Keratinocyte (primary cell): ENCODE measurements at regions not wholly inside any gene's neighbourhood (a gene's known extent, or its start where the extent isn't known, plus 50 kb on each side); places are given as distances from the start of the nearest gene placed in this dataset.

ENCODE experiments used
- DNase-seq: peaks from one replicate; pipeline ENCODE4 v3.0.0-alpha.2; 2011; ENCODE audit warnings: low read depth, missing footprints, low spot score
- FAIRE-seq: peaks from 2 replicates; lab custom pipeline; 2011; peaks lifted over from hg19 to GRCh38; lab: Jason Lieb, UNC
- H2AFZ ChIP-seq: 2 replicates; pipeline ENCODE4 v1.6.0; 2012; ENCODE audit warnings: low read length, control low read depth, inconsistent platforms; ENCODE audit not compliant: control insufficient read depth
- H3K27ac ChIP-seq: 2 replicates; pipeline ENCODE4 v1.5.1; 2011; ENCODE audit warnings: low read length; ENCODE audit not compliant: control insufficient read depth, insufficient read depth
- H3K27me3 ChIP-seq: 3 replicates; pipeline ENCODE4 v1.6.0; 2011; ENCODE audit warnings: low read length; ENCODE audit not compliant: control insufficient read depth, insufficient read depth; ENCODE audit errors: extremely low read depth
- H3K36me3 ChIP-seq, 2 experiments: 2 replicates in 1 of 2; 3 replicates in 1 of 2; pipeline ENCODE4 v1.5.1; 2011; ENCODE audit warnings: low read length in 2 of 2, mild to moderate bottlenecking in 1 of 2; ENCODE audit not compliant: control insufficient read depth in 2 of 2, insufficient read depth in 2 of 2; ENCODE audit errors: extremely low read depth in 1 of 2
- H3K4me1 ChIP-seq: 3 replicates; pipeline ENCODE4 v1.5.1; 2011; ENCODE audit warnings: low read length; ENCODE audit not compliant: control insufficient read depth, insufficient read depth; ENCODE audit errors: extremely low read depth
- H3K4me2 ChIP-seq: 3 replicates; pipeline ENCODE4 v1.6.0; 2011; ENCODE audit warnings: low read depth, low read length; ENCODE audit not compliant: control insufficient read depth, insufficient read depth; ENCODE audit errors: extremely low read depth
- H3K4me3 ChIP-seq, 3 experiments: fragments of 200-600 bp in 1 of 3; sonication (generic) in 1 of 3; 2 replicates in 2 of 3; 3 replicates in 1 of 3; pipeline ENCODE4 v1.5.1; 2011 to 2016; ENCODE audit warnings: low read length in 3 of 3, mild to moderate bottlenecking in 3 of 3, control low read depth in 2 of 3, inconsistent platforms in 1 of 3, low read depth in 1 of 3, mixed read lengths in 1 of 3, mixed run types in 1 of 3, moderate library complexity in 1 of 3; ENCODE audit not compliant: control insufficient read depth in 2 of 3, insufficient read depth in 2 of 3; ENCODE audit errors: extremely low read depth in 1 of 3
- H3K79me2 ChIP-seq: 2 replicates; pipeline ENCODE4 v1.6.0; 2012; ENCODE audit warnings: low read length; ENCODE audit not compliant: control insufficient read depth, insufficient read depth
- H3K9ac ChIP-seq: 3 replicates; pipeline ENCODE4 v1.6.0; 2011; ENCODE audit warnings: low read length; ENCODE audit not compliant: control insufficient read depth, insufficient read depth; ENCODE audit errors: extremely low read depth
- H3K9me1 ChIP-seq: 3 replicates; pipeline ENCODE4 v1.6.0; 2011; ENCODE audit warnings: low read length; ENCODE audit not compliant: control insufficient read depth, insufficient read depth; ENCODE audit errors: extremely low read depth
- H3K9me3 ChIP-seq: 2 replicates; pipeline ENCODE4 v1.5.1; 2012; ENCODE audit warnings: low read depth, low read length; ENCODE audit not compliant: control insufficient read depth
- H4K20me1 ChIP-seq: 3 replicates; pipeline ENCODE4 v1.6.0; 2011; ENCODE audit warnings: low read length; ENCODE audit not compliant: control insufficient read depth, insufficient read depth; ENCODE audit errors: extremely low read depth
- CTCF ChIP-seq, 3 experiments: IDR thresholded peaks in 1 of 3; conservative IDR thresholded peaks in 1 of 3; optimal IDR thresholded peaks in 1 of 3; 2 replicates in 2 of 3; 3 replicates in 1 of 3; pipeline versions ENCODE3 to v1.5.1; 2011; ENCODE audit warnings: low read length in 3 of 3, mild to moderate bottlenecking in 3 of 3, moderate library complexity in 2 of 3, control low read depth in 1 of 3, inconsistent platforms in 1 of 3; ENCODE audit not compliant: insufficient read depth in 2 of 3; ENCODE audit errors: extremely low read depth in 1 of 3
- EZH2 ChIP-seq: IDR thresholded peaks from one replicate; pipeline ENCODE4 v1.6.1; 2012; ENCODE audit warnings: inconsistent platforms, mild to moderate bottlenecking, low read length, moderate library complexity
- dilution Hi-C: fragments of 300-500 bp; cut with MboI; formaldehyde crosslinking; loops from one replicate; pipeline ENCODE4 v1.7.0; 2020; ENCODE audit warnings: low sequenced_read_pairs; ENCODE audit not compliant: extremely low pct_ligation_motif_present

GRCh38 chr21:35475009-35475408, 425.9 kb upstream of the RUNX1 start:
- no peak overlapping the region for H3K9ac ChIP-seq
- no peaks in the 10 kb centered on the region for H3K9me1 ChIP-seq
- dilution Hi-C loops, result no loop called here
- no peaks in the 10 kb centered on the region for H3K4me1 ChIP-seq
- no peak overlapping the region for H3K4me3 ChIP-seq
- no peaks in the 10 kb centered on the region for H4K20me1 ChIP-seq
- no peak overlapping the region for H2AFZ ChIP-seq
- H3K27me3 ChIP-seq, result no peaks in the 10 kb centered on the region
- no peaks in the 10 kb centered on the region for H3K9me3 ChIP-seq
- H3K79me2 ChIP-seq, result no peaks in the 10 kb centered on the region
- TF ChIP-seq CTCF (optimal IDR thresholded peaks at IDR 0.05 in 1 of 3, IDR thresholded peaks at IDR 0.05 in 1 of 3, conservative IDR thresholded peaks at IDR 0.05 in 1 of 3; ENCODE audit: extremely low read depth in 1 of 3, insufficient read depth in 2 of 3, low read length in 3 of 3) (no peak), EZH2 (no peak)
- DNase-seq, result no peak
- H3K36me3 ChIP-seq, result no peaks in the 10 kb centered on the region
- no peak overlapping the region for H3K27ac ChIP-seq
- no peak for FAIRE-seq
- no peak overlapping the region for H3K4me2 ChIP-seq

- FAIRE-seq (no peak), DNase-seq (no peak)
- no peaks in the 10 kb centered on the region for H4K20me1 ChIP-seq
- H3K9ac ChIP-seq, result no peak overlapping the region
- H3K9me3 ChIP-seq, result no peaks in the 10 kb centered on the region
- dilution Hi-C loops, result no loop called here
- no peak overlapping the region for H3K4me2 ChIP-seq
- H3K27me3 ChIP-seq, result no peaks in the 10 kb centered on the region
- no peaks in the 10 kb centered on the region for H3K9me1 ChIP-seq
- no peaks in the 10 kb centered on the region for H3K79me2 ChIP-seq
- TF ChIP-seq EZH2 (no peak), CTCF (optimal IDR thresholded peaks at IDR 0.05 in 1 of 3, IDR thresholded peaks at IDR 0.05 in 1 of 3, conservative IDR thresholded peaks at IDR 0.05 in 1 of 3; ENCODE audit: extremely low read depth in 1 of 3, insufficient read depth in 2 of 3, low read length in 3 of 3) (no peak)
- H3K27ac ChIP-seq, result no peak overlapping the region
- no peaks in the 10 kb centered on the region for H3K36me3 ChIP-seq
- no peak overlapping the region for H3K4me3 ChIP-seq
- H3K4me1 ChIP-seq, result no peaks in the 10 kb centered on the region
- H2AFZ ChIP-seq, result no peak overlapping the region
Measured at GRCh38 chr21:35473496-35473895, 424.4 kb upstream of the RUNX1 start.
